Ishikawa (cell line): ENCODE measurements at regions not wholly inside any gene's neighbourhood (a gene's known extent, or its start where the extent isn't known, plus 50 kb on each side); places are given as distances from the start of the nearest gene placed in this dataset.

ENCODE experiments used
- CEBPB ChIP-seq: IDR thresholded peaks from 2 replicates; pipeline ENCODE4 v1.6.1; 2012
- CREB1 ChIP-seq: IDR thresholded peaks from 2 replicates; pipeline ENCODE4 v1.6.1; 2012; ENCODE audit warnings: low read depth
- EGR1 ChIP-seq: IDR thresholded peaks from 2 replicates; pipeline ENCODE4 v1.6.1; 2012
- EP300 ChIP-seq: IDR thresholded peaks from 2 replicates; pipeline ENCODE4 v1.6.1; 2012; ENCODE audit warnings: borderline replicate concordance
- FOXM1 ChIP-seq: IDR thresholded peaks from 2 replicates; pipeline ENCODE4 v1.6.1; 2012; ENCODE audit warnings: low read depth, borderline replicate concordance
- NFIC ChIP-seq: IDR thresholded peaks from 2 replicates; pipeline ENCODE4 v1.6.1; 2012
- RAD21 ChIP-seq: IDR thresholded peaks from 2 replicates; pipeline ENCODE4 v1.6.1; 2012; ENCODE audit warnings: low read depth
- REST ChIP-seq: IDR thresholded peaks from 2 replicates; pipeline ENCODE4 v1.6.1; 2012; ENCODE audit warnings: low read depth, mild to moderate bottlenecking
- TAF1 ChIP-seq: IDR thresholded peaks from 2 replicates; pipeline ENCODE4 v1.6.1; 2012; ENCODE audit warnings: low read depth, mild to moderate bottlenecking
- TCF12 ChIP-seq: IDR thresholded peaks from 2 replicates; pipeline ENCODE4 v1.6.1; 2012; ENCODE audit warnings: low read depth
- USF1 ChIP-seq: IDR thresholded peaks from 2 replicates; pipeline ENCODE4 v1.6.1; 2012
- YY1 ChIP-seq: IDR thresholded peaks from 2 replicates; pipeline ENCODE4 v1.6.1; 2012; ENCODE audit warnings: low read depth

GRCh38 chr2:21966139-21966538 lies 842.4 kb downstream of the TDRD15 start:
- TF ChIP-seq NFIC (no peak), TCF12 (no peak), YY1 (no peak), RAD21 (no peak), REST (no peak), CREB1 (no peak), TAF1 (no peak), CEBPB (no peak), EGR1 (no peak), EP300 (no peak), USF1 (no peak), FOXM1 (no peak)
